SJCRH30 (cell line): ENCODE measurements at regions not wholly inside any gene's neighbourhood (a gene's known extent, or its start where the extent isn't known, plus 50 kb on each side); places are given as distances from the start of the nearest gene placed in this dataset.

Experiments used
- DNase-seq, 2 experiments: peaks; one replicate each; pipeline ENCODE4 v3.0.0-alpha.2; 2015 to 2020
- H3K27ac ChIP-seq: fragments of 250-450 bp; sonication (Bioruptor Pico); 2 replicates; pipeline ENCODE4 v1.5.1; 2020; ENCODE audit warnings: mild to moderate bottlenecking, moderate library complexity
- H3K27me3 ChIP-seq: fragments of 250-450 bp; sonication (Bioruptor Pico); 2 replicates; pipeline ENCODE4 v1.5.1; 2020; ENCODE audit warnings: mild to moderate bottlenecking, moderate library complexity
- H3K36me3 ChIP-seq: fragments of 250-450 bp; sonication (Bioruptor Pico); 2 replicates; pipeline ENCODE4 v1.5.1; 2020; ENCODE audit warnings: mild to moderate bottlenecking, moderate library complexity
- H3K4me1 ChIP-seq: fragments of 250-450 bp; sonication (Bioruptor Pico); 2 replicates; pipeline ENCODE4 v1.5.1; 2020; ENCODE audit warnings: mild to moderate bottlenecking, moderate library complexity
- H3K4me3 ChIP-seq: fragments of 250-450 bp; sonication (Bioruptor Pico); 2 replicates; pipeline ENCODE4 v1.5.1; 2020; ENCODE audit warnings: mild to moderate bottlenecking, moderate library complexity
- H3K9me3 ChIP-seq: fragments of 250-450 bp; sonication (Bioruptor Pico); replicated peaks from 2 replicates; pipeline ENCODE4 v1.5.1; 2020; ENCODE audit warnings: mild to moderate bottlenecking, moderate library complexity

DNA sequence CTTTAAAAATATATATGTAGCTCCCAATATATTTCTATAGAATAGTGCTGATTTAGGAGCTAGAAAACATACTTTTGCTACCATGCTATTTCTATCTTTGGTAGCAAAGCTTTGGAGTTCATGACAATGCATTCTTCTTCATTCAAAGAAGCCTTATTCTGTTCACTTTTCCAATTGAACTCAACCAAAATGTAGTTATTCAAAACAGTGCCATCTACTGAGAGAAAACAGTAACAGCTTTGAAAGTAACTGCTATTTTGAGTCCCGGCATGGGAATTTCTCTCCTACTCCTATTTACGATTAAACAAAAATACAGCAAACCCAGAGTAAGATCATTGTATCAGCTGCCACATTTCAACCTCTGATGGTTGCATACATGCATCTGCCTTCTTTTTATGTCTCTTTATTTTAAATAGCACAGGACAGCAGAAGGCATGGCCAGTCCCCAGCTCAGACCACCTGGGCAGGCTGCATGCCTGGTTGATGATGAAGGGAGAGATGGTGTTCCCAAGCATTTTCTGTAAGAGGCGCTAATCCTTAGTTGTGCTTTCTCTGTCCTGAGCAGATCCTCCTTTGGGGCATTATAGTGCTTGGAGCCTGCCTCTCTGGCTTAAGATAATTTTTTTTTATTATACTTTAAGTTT is 69.7 kb upstream of the SULT1C3 start:
- H3K36me3 ChIP-seq: no peaks in the 10 kb centered on the region

DNA sequence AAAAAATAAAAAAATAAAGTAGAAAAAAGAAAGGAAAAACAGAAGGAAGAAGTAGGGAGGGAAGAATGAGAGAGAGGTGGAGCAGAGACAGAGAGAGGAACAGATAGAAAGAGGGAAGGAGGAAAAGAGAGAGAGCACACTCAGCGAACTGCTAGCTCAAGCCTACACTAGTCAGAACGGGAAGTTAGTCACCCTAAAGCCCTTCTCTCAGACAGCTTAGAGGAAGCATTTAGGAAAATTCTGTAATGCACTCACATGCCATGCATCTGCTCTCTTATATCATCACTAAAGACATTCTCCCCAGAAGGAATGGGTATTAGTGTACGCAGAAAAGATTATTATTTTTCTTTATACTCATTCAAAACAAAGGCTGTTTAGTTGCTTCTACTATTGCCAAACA is 68.1 kb upstream of the SULT1C3 start:
- H3K4me3 ChIP-seq: no peak overlapping the region
- DNase-seq: no peak
- no peaks in the 10 kb centered on the region for H3K9me3 ChIP-seq
- no peaks in the 10 kb centered on the region for H3K4me1 ChIP-seq
- no peaks in the 10 kb centered on the region for H3K36me3 ChIP-seq
- no peak overlapping the region for H3K27ac ChIP-seq
- H3K27me3 ChIP-seq: no peaks in the 10 kb centered on the region

More for the DNA sequence above, 69.7 kb upstream of the SULT1C3 start:
- Histone ChIP-seq H3K27me3 (no peaks in the 10 kb centered on the region), H3K9me3 (no peaks in the 10 kb centered on the region), H3K4me1 (no peaks in the 10 kb centered on the region), H3K27ac (no peak overlapping the region), H3K4me3 (no peak overlapping the region)
- peak in 1 of 2 experiments; percentile 37 for DNase-seq

DNA sequence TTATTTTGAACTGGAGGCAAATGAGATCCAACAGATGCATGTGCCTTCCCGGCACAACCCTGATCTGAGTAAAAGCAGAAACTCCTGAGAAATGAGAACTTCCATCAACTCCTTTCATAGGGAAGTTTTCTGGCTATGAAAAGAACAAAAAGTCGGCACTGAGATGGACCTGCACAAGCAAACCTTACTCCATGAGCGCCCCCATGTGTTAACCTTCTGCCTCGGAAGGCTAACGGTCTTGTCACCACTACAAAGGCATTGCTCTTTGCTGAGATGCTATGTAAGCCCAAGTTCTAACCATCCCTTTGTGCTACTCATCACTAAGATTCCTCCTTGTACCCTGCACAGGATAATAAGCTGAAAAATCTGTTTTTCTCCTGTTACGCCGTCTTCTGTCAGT is 57.3 kb upstream of the SULT1C3 start:
- peak; percentile 32 to 52 for DNase-seq
- no peaks in the 10 kb centered on the region for H3K9me3 ChIP-seq
- H3K4me1 ChIP-seq: no peaks in the 10 kb centered on the region
- no peaks in the 10 kb centered on the region for H3K27me3 ChIP-seq
- no peak overlapping the region for H3K27ac ChIP-seq
- H3K36me3 ChIP-seq: no peaks in the 10 kb centered on the region
- H3K4me3 ChIP-seq: no peak overlapping the region

DNA sequence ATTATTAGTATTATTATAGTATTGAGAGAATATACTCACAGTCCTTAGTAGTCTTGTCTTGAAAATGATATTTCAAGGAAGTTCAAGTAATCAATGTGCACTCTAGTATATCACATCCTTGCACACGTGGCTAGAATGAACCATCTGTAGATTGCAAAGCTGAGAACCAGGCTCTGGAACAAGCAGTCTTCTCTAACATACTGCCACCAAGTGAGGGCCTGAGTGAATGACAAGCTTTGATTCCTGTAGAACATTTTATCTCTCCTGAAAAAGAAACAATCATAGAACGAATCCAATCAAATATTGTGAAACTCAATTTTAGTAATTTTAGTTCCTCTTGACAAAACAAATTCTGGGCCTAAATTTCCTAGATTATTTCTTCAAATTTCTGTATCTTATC is 55.3 kb upstream of the SULT1C3 start:
- no peaks in the 10 kb centered on the region for H3K9me3 ChIP-seq
- peak in 1 of 2 experiments; percentile 49 for DNase-seq
- H3K36me3 ChIP-seq: no peaks in the 10 kb centered on the region
- H3K4me1 ChIP-seq: no peaks in the 10 kb centered on the region
- no peaks in the 10 kb centered on the region for H3K27me3 ChIP-seq
- no peak overlapping the region for H3K4me3 ChIP-seq
- no peak overlapping the region for H3K27ac ChIP-seq

DNA sequence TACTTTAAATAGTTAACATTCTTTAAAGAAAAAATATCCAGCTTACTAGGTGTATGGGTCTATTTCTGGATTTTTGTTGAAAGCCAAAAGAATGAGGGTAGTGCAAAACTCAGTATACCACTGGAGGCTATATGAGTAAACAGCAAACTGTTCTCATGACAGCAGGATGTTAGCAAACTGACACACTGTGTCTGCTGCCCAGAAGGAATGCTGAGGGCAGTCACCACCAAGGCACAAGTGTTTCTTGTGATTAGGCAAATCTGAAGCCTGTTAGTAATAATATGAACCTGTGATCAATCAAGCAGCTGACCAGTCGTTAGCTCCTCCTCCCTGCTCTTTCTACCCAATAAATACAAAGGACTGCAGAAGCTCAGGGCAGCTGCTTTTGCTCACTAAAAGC is 50.5 kb upstream of the SULT1C3 start:
- Histone ChIP-seq H3K27me3 (no peaks in the 10 kb centered on the region), H3K36me3 (no peaks in the 10 kb centered on the region), H3K4me3 (no peak overlapping the region), H3K27ac (no peak overlapping the region), H3K4me1 (no peaks in the 10 kb centered on the region), H3K9me3 (no peaks in the 10 kb centered on the region)
- no peak for DNase-seq
